Vagina (tissue), 2 donors: ENCODE measurements at regions not wholly inside any gene's neighbourhood (a gene's known extent, or its start where the extent isn't known, plus 50 kb on each side); places are given as distances from the start of the nearest gene placed in this dataset.

Source experiments
- DNase-seq, 2 donors: peaks; one replicate each; pipeline ENCODE4 v3.0.0-alpha.2; 2017; ENCODE audit errors: extremely low spot score in 2 of 2
- H3K27ac ChIP-seq: fragments of 200-600 bp; sonication (generic); one replicate; pipeline ENCODE4 v1.5.1; 2019
- H3K27me3 ChIP-seq: fragments of 200-600 bp; sonication (generic); one replicate; pipeline ENCODE4 v1.5.1; 2019
- H3K36me3 ChIP-seq, 2 donors: fragments of 200-600 bp; sonication (generic); one replicate each; pipeline ENCODE4 v1.5.1; 2017 to 2019
- H3K4me1 ChIP-seq: fragments of 200-600 bp; sonication (generic); one replicate; pipeline ENCODE4 v1.5.1; 2019
- H3K4me3 ChIP-seq, 2 donors: fragments of 200-600 bp; sonication (generic); 1 replicate in 1 of 2; 2 replicates in 1 of 2; pipeline ENCODE4 v1.5.1; 2016 to 2019
- H3K9me3 ChIP-seq: fragments of 200-600 bp; sonication (generic); one replicate; pipeline ENCODE4 v1.5.1; 2019
- POLR2A ChIP-seq, 2 donors: fragments of 450-650 bp; IDR thresholded peaks; one replicate each; pipeline ENCODE4 v1.6.1; 2017; ENCODE audit warnings: antibody characterized with exemption in 2 of 2, mild to moderate bottlenecking in 2 of 2, moderate library complexity in 2 of 2
- POLR2AphosphoS5 ChIP-seq, 2 donors: sonication (generic); formaldehyde crosslinking; IDR thresholded peaks; one replicate each; pipeline ENCODE4 v1.9.0; 2017; ENCODE audit warnings: antibody characterized with exemption in 2 of 2, mild to moderate bottlenecking in 2 of 2, low read depth in 1 of 2; ENCODE audit not compliant: insufficient read depth in 1 of 2
- intact Hi-C: fragments of 100-400 bp; cut with DNase I; formaldehyde crosslinking; loops from one replicate; pipeline ENCODE4 v1.15.1; 2023
- TF ChIP-seq, protein P1 (sequence below), 3 experiments: fragments of 450-650 bp in 2 of 3; fragments of 200-600 bp in 1 of 3; sonication (generic) in 1 of 3; IDR thresholded peaks; one replicate each; pipeline ENCODE4 v1.5.1; 2017 to 2019; ENCODE audit warnings: antibody characterized with exemption in 3 of 3, mild to moderate bottlenecking in 2 of 3, moderate library complexity in 2 of 3

DNA sequence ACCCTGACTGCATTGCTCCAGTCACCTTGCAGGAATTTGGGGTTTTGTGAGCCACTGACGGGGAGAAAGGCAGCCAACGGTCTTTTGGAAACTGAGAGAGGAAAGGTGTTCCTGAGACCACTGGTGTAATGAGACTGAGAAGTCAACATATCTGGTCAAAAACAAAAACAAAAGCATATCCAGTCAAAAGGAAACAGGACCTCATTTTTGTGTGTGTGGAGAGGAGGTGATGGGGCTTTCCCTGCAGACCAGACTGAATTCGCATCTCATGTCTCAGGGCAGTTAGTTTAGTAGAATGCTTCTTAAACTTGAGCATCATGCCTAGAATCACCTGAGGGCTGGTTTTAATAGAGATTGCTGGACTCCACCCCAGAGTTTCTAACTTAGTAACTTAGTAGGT, 198.4 kb downstream of the COPRS start:
- Histone ChIP-seq H3K36me3 (no peaks in the 10 kb centered on the region), H3K9me3 (peaks cover 14% of the 10 kb centered on the region), H3K27ac (no peak overlapping the region), H3K4me3 (no peak overlapping the region), H3K27me3 (no peaks in the 10 kb centered on the region), H3K4me1 (no peaks in the 10 kb centered on the region)
- intact Hi-C loops: no loop called here
- TF ChIP-seq, protein P1, sequence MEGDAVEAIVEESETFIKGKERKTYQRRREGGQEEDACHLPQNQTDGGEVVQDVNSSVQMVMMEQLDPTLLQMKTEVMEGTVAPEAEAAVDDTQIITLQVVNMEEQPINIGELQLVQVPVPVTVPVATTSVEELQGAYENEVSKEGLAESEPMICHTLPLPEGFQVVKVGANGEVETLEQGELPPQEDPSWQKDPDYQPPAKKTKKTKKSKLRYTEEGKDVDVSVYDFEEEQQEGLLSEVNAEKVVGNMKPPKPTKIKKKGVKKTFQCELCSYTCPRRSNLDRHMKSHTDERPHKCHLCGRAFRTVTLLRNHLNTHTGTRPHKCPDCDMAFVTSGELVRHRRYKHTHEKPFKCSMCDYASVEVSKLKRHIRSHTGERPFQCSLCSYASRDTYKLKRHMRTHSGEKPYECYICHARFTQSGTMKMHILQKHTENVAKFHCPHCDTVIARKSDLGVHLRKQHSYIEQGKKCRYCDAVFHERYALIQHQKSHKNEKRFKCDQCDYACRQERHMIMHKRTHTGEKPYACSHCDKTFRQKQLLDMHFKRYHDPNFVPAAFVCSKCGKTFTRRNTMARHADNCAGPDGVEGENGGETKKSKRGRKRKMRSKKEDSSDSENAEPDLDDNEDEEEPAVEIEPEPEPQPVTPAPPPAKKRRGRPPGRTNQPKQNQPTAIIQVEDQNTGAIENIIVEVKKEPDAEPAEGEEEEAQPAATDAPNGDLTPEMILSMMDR (IDR thresholded peaks at IDR 0.05): no peak
- TF ChIP-seq POLR2AphosphoS5 (IDR thresholded peaks at IDR 0.05; ENCODE audit: insufficient read depth in 1 of 2, low read depth in 1 of 2) (no peak), POLR2A (IDR thresholded peaks at IDR 0.05) (no peak)
- DNase-seq: no peak

DNA sequence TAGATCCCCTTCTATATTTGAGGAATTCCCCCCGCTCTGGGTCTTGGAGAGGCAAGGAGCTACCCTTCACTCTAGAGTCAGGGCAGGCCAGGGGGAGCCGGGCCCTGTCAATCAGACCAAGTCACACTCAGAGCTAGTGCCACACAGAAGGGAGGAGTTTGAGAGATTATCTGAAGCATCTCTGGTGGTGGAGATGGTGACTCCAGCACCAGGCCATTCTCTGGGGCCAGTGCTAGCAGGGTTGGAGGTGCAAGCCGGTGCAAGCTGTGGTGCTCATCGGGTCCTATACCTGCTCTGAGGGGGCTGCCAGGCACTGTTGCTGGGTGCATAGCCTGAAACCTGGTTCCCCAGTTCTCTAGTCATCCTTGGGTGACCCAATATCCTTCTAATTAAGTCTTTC, 201.2 kb downstream of the COPRS start:
- Histone ChIP-seq H3K4me3 (no peak overlapping the region), H3K27me3 (no peaks in the 10 kb centered on the region), H3K9me3 (peaks cover 4% of the 10 kb centered on the region), H3K36me3 (no peaks in the 10 kb centered on the region), H3K4me1 (no peaks in the 10 kb centered on the region), H3K27ac (no peak overlapping the region)
- no peak for TF ChIP-seq POLR2AphosphoS5 (IDR thresholded peaks at IDR 0.05; ENCODE audit: insufficient read depth in 1 of 2, low read depth in 1 of 2)
- TF ChIP-seq POLR2A (IDR thresholded peaks at IDR 0.05): no peak
- TF ChIP-seq, protein P1 (IDR thresholded peaks at IDR 0.05): no peak
- DNase-seq: peak in 1 of 2 donors; percentile 67
- intact Hi-C loops: no loop called here

DNA sequence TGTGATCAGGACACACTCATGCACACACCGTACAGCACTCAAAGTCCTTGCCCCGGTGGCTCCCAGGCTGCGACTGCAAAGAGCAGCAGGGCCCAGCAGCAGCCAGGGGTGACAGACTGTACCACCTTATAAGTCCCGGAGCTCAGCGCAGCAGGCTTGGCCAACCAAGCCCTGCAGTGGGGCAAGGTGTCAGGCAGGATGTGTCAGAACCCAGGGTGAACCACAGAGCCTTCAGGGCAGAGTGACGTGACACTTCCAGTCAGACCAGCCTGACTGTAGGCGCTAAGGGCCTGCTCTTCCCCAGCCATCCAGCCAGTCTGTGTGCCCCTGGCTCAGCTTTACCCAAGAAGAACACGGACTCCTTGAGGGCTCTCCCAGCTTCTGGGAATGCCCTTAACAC, 204.1 kb downstream of the COPRS start:
- H3K9me3 ChIP-seq: no peaks in the 10 kb centered on the region
- intact Hi-C loops: no loop called here
- H3K36me3 ChIP-seq: no peaks in the 10 kb centered on the region
- no peaks in the 10 kb centered on the region for H3K27me3 ChIP-seq
- H3K4me1 ChIP-seq: peaks cover 5% of the 10 kb centered on the region
- DNase-seq: peak in 1 of 2 donors; percentile 95
- H3K27ac ChIP-seq: no peak overlapping the region
- H3K4me3 ChIP-seq: no peak overlapping the region
- TF ChIP-seq POLR2AphosphoS5 (IDR thresholded peaks at IDR 0.05; ENCODE audit: insufficient read depth in 1 of 2, low read depth in 1 of 2): peak in 1 of 2 donors; percentile 30
- no peak for TF ChIP-seq POLR2A (IDR thresholded peaks at IDR 0.05)
- TF ChIP-seq, protein P1 (IDR thresholded peaks at IDR 0.05): no peak

DNA sequence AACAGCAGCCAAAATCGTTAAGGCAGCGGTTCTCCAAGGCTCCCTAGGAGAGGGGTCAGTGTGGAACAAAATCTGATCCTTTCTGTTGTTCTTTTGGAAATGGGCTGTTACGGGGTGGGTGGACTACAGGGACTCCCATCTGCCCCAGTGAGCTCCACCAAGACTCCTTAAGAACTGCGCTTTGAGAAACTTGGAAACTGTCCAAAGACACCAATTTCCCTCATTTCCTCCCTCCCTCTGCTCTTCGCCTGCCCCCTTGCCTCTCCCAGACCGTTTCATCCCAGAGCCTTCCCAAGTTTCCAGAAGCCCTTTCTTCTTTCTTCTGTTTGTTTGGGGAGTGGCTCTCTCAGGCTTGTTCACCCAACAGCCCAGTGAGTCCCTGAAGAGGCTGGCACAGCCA, 205.4 kb downstream of the COPRS start:
- Histone ChIP-seq H3K4me3 (no peak overlapping the region), H3K4me1 (peaks cover 5% of the 10 kb centered on the region), H3K27ac (no peak overlapping the region), H3K36me3 (no peaks in the 10 kb centered on the region), H3K27me3 (no peaks in the 10 kb centered on the region), H3K9me3 (no peaks in the 10 kb centered on the region)
- intact Hi-C loops: no loop called here
- no peak for TF ChIP-seq POLR2AphosphoS5 (IDR thresholded peaks at IDR 0.05; ENCODE audit: insufficient read depth in 1 of 2, low read depth in 1 of 2)
- TF ChIP-seq, protein P1 (IDR thresholded peaks at IDR 0.05): no peak
- TF ChIP-seq POLR2A (IDR thresholded peaks at IDR 0.05): no peak
- peak in 1 of 2 donors; percentile 67 for DNase-seq

DNA sequence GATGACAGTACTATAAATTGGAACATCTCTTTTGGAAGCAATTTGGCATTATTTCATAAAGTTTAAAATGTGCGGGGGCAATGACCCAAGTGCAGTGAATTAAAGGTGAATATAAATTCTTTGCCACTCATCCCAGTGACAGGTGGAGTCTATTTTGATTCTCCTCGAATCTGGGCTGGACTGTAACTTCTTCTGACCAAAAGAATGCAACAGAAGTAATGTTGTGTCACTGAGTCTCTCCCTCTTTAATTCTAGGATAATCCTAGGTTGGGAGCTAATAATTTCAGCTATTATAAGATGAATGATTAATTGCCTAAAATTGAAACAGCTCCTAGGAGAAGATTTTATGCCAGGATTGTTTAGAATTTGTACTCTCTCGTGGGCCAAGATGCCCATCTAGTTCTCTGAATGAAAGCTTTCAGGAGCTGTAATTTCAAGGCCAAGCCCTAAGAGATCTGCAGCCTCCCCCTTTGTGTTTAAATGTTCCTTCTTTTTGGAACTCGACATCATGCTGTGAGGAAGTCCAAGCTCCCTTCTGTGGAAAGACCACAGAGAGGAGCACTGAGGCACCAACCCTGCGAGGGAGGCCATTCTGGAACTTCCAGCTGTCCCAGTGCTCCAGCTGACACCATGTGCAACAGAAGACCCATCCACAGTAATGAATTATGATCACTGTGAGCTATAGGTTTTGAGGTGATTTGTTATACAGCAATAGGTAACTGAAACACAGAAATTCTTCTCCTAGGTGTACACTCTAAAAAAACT, 208.1 kb downstream of the COPRS start:
- no peak overlapping the region for H3K27ac ChIP-seq

More for the DNA sequence above, 208.1 kb downstream of the COPRS start:
- H3K9me3 ChIP-seq: no peaks in the 10 kb centered on the region
- H3K27me3 ChIP-seq: no peaks in the 10 kb centered on the region
- DNase-seq: no peak
- TF ChIP-seq POLR2AphosphoS5 (IDR thresholded peaks at IDR 0.05; ENCODE audit: insufficient read depth in 1 of 2, low read depth in 1 of 2): no peak
- TF ChIP-seq POLR2A (IDR thresholded peaks at IDR 0.05): no peak
- TF ChIP-seq, protein P1 (IDR thresholded peaks at IDR 0.05): no peak
- no peaks in the 10 kb centered on the region for H3K36me3 ChIP-seq
- intact Hi-C loops: no loop called here
- H3K4me3 ChIP-seq: no peak overlapping the region
- H3K4me1 ChIP-seq: peaks cover 5% of the 10 kb centered on the region
